GM06990 (cell line): ENCODE measurements at regions not wholly inside any gene's neighbourhood (a gene's known extent, or its start where the extent isn't known, plus 50 kb on each side); places are given as distances from the start of the nearest gene placed in this dataset.

Experiments
- DNase-seq: peaks from one replicate; pipeline ENCODE4 v3.0.0-alpha.2; 2011; ENCODE audit not compliant: insufficient read length; ENCODE audit errors: extremely low read depth
- H3K27me3 ChIP-seq: replicated peaks from 2 replicates; pipeline ENCODE4 v1.6.0; 2011; ENCODE audit warnings: low read length; ENCODE audit not compliant: control insufficient read depth, insufficient read depth
- H3K36me3 ChIP-seq: 2 replicates; pipeline ENCODE4 v1.5.1; 2011; ENCODE audit warnings: low read length; ENCODE audit not compliant: control insufficient read depth, insufficient read depth
- H3K4me3 ChIP-seq: replicated peaks from 2 replicates; pipeline ENCODE4 v1.5.1; 2011; ENCODE audit warnings: low read depth, mild to moderate bottlenecking, control low read depth, low read length
- CTCF ChIP-seq: IDR thresholded peaks from 2 replicates; pipeline ENCODE4 v1.5.1; 2011; ENCODE audit warnings: low read length, control low read depth, mild to moderate bottlenecking, inconsistent platforms; ENCODE audit not compliant: insufficient read depth, poor library complexity, severe bottlenecking

- Histone ChIP-seq H3K4me3 (no peak overlapping the region), H3K27me3 (no peaks in the 10 kb centered on the region), H3K36me3 (no peaks in the 10 kb centered on the region)
- no peak for TF ChIP-seq CTCF
- DNase-seq: no peak
Observed at GRCh38 chr17:55661256-55661758, 61.4 kb downstream of the TMEM100 start.

GRCh38 chr17:55660178-55660886 lies 62.3 kb downstream of the TMEM100 start:
- TF ChIP-seq CTCF: no peak
- H3K36me3 ChIP-seq: no peaks in the 10 kb centered on the region
- DNase-seq: no peak
- H3K27me3 ChIP-seq: no peaks in the 10 kb centered on the region
- no peak overlapping the region for H3K4me3 ChIP-seq

- TF ChIP-seq CTCF: no peak
- DNase-seq: no peak
- Histone ChIP-seq H3K36me3 (no peaks in the 10 kb centered on the region), H3K27me3 (no peaks in the 10 kb centered on the region), H3K4me3 (no peak overlapping the region)
Observed at GRCh38 chr17:55659661-55660060, 63.0 kb downstream of the TMEM100 start.

- TF ChIP-seq CTCF: no peak
- DNase-seq: no peak
- no peaks in the 10 kb centered on the region for H3K36me3 ChIP-seq
- H3K27me3 ChIP-seq: no peaks in the 10 kb centered on the region
- H3K4me3 ChIP-seq: no peak overlapping the region
Observed at GRCh38 chr17:55655777-55656176, 66.9 kb downstream of the TMEM100 start.

- H3K27me3 ChIP-seq: no peaks in the 10 kb centered on the region
- no peaks in the 10 kb centered on the region for H3K36me3 ChIP-seq
- H3K4me3 ChIP-seq: no peak overlapping the region
- no peak for TF ChIP-seq CTCF
- no peak for DNase-seq
Observed at GRCh38 chr17:55654821-55655220, 67.8 kb downstream of the TMEM100 start.
